KG1 (cell line): ENCODE measurements at regions not wholly inside any gene's neighbourhood (a gene's known extent, or its start where the extent isn't known, plus 50 kb on each side); places are given as distances from the start of the nearest gene placed in this dataset.

Experiments
- DNase-seq: peaks from one replicate; lab custom pipeline; 2025; lab: John Stamatoyannopoulos, UW

GRCh38 chr9:25613709-25614108 is 64.5 kb downstream of the TUSC1 start:
- DNase-seq: no peak

GRCh38 chr9:25603106-25603505 is 75.1 kb downstream of the TUSC1 start:
- DNase-seq: no peak

GRCh38 chr9:25602400-25603044 is 75.7 kb downstream of the TUSC1 start:
- DNase-seq: no peak

GRCh38 chr9:25600501-25600900 is 77.7 kb downstream of the TUSC1 start:
- no peak for DNase-seq

GRCh38 chr9:25584611-25585010 is 93.6 kb downstream of the TUSC1 start:
- no peak for DNase-seq

GRCh38 chr9:25573281-25573680 is 105.0 kb downstream of the TUSC1 start:
- DNase-seq: no peak

- DNase-seq: no peak
Observed at GRCh38 chr9:25571491-25571890, 106.8 kb downstream of the TUSC1 start.

GRCh38 chr9:25570802-25571201 is 107.4 kb downstream of the TUSC1 start:
- DNase-seq: no peak

GRCh38 chr9:25562101-25562500 is 116.1 kb downstream of the TUSC1 start:
- no peak for DNase-seq

- DNase-seq: no peak
Observed at GRCh38 chr9:25557645-25558300, 120.5 kb downstream of the TUSC1 start.

GRCh38 chr9:25556540-25556939 is 121.7 kb downstream of the TUSC1 start:
- DNase-seq: no peak

GRCh38 chr9:25548847-25549246 is 129.4 kb downstream of the TUSC1 start:
- DNase-seq: no peak

- no peak for DNase-seq
Observed at GRCh38 chr9:25543806-25544205, 134.4 kb downstream of the TUSC1 start.

GRCh38 chr9:25542319-25542718 is 135.9 kb downstream of the TUSC1 start:
- no peak for DNase-seq

GRCh38 chr9:25537808-25538207 is 140.4 kb downstream of the TUSC1 start:
- DNase-seq: no peak

GRCh38 chr9:25519286-25519685 is 159.0 kb downstream of the TUSC1 start:
- no peak for DNase-seq

- no peak for DNase-seq
Observed at GRCh38 chr9:25517701-25518100, 160.5 kb downstream of the TUSC1 start.

- no peak for DNase-seq
Observed at GRCh38 chr9:25513509-25514033, 164.7 kb downstream of the TUSC1 start.

- DNase-seq: no peak
Observed at GRCh38 chr9:25505644-25506043, 172.6 kb downstream of the TUSC1 start.

GRCh38 chr9:25481372-25481771 is 196.9 kb downstream of the TUSC1 start:
- DNase-seq: no peak

GRCh38 chr9:25480696-25481095 is 197.5 kb downstream of the TUSC1 start:
- no peak for DNase-seq

- no peak for DNase-seq
Observed at GRCh38 chr9:25472681-25473080, 205.6 kb downstream of the TUSC1 start.

- no peak for DNase-seq
Observed at GRCh38 chr9:25472085-25472607, 206.1 kb downstream of the TUSC1 start.
